ENCODE measurements at regions not wholly inside any gene's neighbourhood (a gene's known extent, or its start where the extent isn't known, plus 50 kb on each side); places are given as distances from the start of the nearest gene placed in this dataset.

- TF ChIP-seq POLR2AphosphoS5 (IDR thresholded peaks at IDR 0.05; ENCODE audit: low read depth, low read length) (no peak), POLR2A (IDR thresholded peaks at IDR 0.05; ENCODE audit: borderline replicate concordance, extremely low read depth, insufficient read depth, insufficient read length) (no peak), YY1 (IDR thresholded peaks at IDR 0.05; ENCODE audit: extremely low read depth, insufficient replicate concordance, low read depth, low read length) (no peak), EZH2phosphoT487 (IDR thresholded peaks at IDR 0.05; ENCODE audit: borderline replicate concordance) (no peak), SIN3A (IDR thresholded peaks at IDR 0.05; ENCODE audit: low read depth) (no peak)
- TF ChIP-seq, protein P1, sequence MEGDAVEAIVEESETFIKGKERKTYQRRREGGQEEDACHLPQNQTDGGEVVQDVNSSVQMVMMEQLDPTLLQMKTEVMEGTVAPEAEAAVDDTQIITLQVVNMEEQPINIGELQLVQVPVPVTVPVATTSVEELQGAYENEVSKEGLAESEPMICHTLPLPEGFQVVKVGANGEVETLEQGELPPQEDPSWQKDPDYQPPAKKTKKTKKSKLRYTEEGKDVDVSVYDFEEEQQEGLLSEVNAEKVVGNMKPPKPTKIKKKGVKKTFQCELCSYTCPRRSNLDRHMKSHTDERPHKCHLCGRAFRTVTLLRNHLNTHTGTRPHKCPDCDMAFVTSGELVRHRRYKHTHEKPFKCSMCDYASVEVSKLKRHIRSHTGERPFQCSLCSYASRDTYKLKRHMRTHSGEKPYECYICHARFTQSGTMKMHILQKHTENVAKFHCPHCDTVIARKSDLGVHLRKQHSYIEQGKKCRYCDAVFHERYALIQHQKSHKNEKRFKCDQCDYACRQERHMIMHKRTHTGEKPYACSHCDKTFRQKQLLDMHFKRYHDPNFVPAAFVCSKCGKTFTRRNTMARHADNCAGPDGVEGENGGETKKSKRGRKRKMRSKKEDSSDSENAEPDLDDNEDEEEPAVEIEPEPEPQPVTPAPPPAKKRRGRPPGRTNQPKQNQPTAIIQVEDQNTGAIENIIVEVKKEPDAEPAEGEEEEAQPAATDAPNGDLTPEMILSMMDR (IDR thresholded peaks at IDR 0.05 in 2 of 3, conservative IDR thresholded peaks at IDR 0.05 in 1 of 3; ENCODE audit: borderline replicate concordance in 1 of 3, insufficient read depth in 1 of 3, low read depth in 2 of 3, low read length in 2 of 3): no peak
Observed at GRCh38 chr13:104571893-104572229, 1505.6 kb upstream of the SLC10A2 start.

Data from HCT116 (cell line).